Hepatocyte (in vitro differentiated cells): ENCODE measurements at regions not wholly inside any gene's neighbourhood (a gene's known extent, or its start where the extent isn't known, plus 50 kb on each side); places are given as distances from the start of the nearest gene placed in this dataset.

ENCODE experiments used
- EZH2 ChIP-seq: fragments of 200-600 bp; sonication (generic); IDR thresholded peaks from 2 replicates; pipeline ENCODE4 v1.6.1; 2016; ENCODE audit warnings: antibody characterized with exemption, mild to moderate bottlenecking, borderline replicate concordance
- EZH2phosphoT487 ChIP-seq: fragments of 200-600 bp; sonication (generic); IDR thresholded peaks from one replicate; pipeline ENCODE4 v1.6.1; 2018; ENCODE audit warnings: antibody characterized with exemption, mild to moderate bottlenecking, low read depth, moderate library complexity; ENCODE audit not compliant: unreplicated experiment, severe bottlenecking
- TF ChIP-seq, protein P1 (sequence below): fragments of 200-600 bp; sonication (generic); IDR thresholded peaks from 2 replicates; pipeline ENCODE4 v1.5.1; 2016; ENCODE audit warnings: antibody characterized with exemption, mild to moderate bottlenecking; ENCODE audit not compliant: poor library complexity

GRCh38 chr4:20391912-20392311 lies 140.2 kb downstream of the SLIT2 start:
- TF ChIP-seq, protein P1, sequence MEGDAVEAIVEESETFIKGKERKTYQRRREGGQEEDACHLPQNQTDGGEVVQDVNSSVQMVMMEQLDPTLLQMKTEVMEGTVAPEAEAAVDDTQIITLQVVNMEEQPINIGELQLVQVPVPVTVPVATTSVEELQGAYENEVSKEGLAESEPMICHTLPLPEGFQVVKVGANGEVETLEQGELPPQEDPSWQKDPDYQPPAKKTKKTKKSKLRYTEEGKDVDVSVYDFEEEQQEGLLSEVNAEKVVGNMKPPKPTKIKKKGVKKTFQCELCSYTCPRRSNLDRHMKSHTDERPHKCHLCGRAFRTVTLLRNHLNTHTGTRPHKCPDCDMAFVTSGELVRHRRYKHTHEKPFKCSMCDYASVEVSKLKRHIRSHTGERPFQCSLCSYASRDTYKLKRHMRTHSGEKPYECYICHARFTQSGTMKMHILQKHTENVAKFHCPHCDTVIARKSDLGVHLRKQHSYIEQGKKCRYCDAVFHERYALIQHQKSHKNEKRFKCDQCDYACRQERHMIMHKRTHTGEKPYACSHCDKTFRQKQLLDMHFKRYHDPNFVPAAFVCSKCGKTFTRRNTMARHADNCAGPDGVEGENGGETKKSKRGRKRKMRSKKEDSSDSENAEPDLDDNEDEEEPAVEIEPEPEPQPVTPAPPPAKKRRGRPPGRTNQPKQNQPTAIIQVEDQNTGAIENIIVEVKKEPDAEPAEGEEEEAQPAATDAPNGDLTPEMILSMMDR: no peak
- TF ChIP-seq EZH2: no peak
- no peak for TF ChIP-seq EZH2phosphoT487
